PC-3 (cell line): ENCODE measurements at regions not wholly inside any gene's neighbourhood (a gene's known extent, or its start where the extent isn't known, plus 50 kb on each side); places are given as distances from the start of the nearest gene placed in this dataset.

Source experiments
- ATAC-seq: fragments of 200-7000 bp; cut with Tn5 transposase; 2 replicates; pipeline ENCODE4 v1.9.1; 2020; ENCODE audit warnings: mild to moderate bottlenecking, moderate library complexity
- BruUV-seq: library from RNA; stranded (reverse); fragments of 400-500 nt; replicated peaks from 2 replicates; lab custom pipeline; 2021; lab: Mats Ljungman, UMichigan
- CTCF ChIA-PET: fragments of 300-600 bp; sonication (Branson Sonifier 250); formaldehyde crosslinking; loops from one replicate; lab custom pipeline; 2022; ENCODE audit warnings: antibody characterized with exemption; lab: Charles Lee
- POLR2A ChIA-PET: fragments of 300-600 bp; sonication (Branson Sonifier 250); formaldehyde crosslinking; loops from one replicate; lab custom pipeline; 2022; ENCODE audit warnings: antibody characterized with exemption; ENCODE audit not compliant: unreplicated experiment; lab: Charles Lee
- DNase-seq: peaks from one replicate; pipeline ENCODE4 v3.0.0-alpha.2; 2015
- H2AFZ ChIP-seq: fragments of 300-600 bp; sonication (generic); 2 replicates; pipeline ENCODE4 v1.6.0; 2016; ENCODE audit warnings: antibody characterized with exemption, low read length
- H3F3A ChIP-seq: fragments of 300-600 bp; sonication (generic); one replicate; pipeline ENCODE4 v1.6.0; 2017; ENCODE audit warnings: antibody characterized with exemption, low read length, control low read depth, mild to moderate bottlenecking; ENCODE audit not compliant: unreplicated experiment
- H3K27ac ChIP-seq: fragments of 300-600 bp; sonication (generic); 2 replicates; pipeline ENCODE4 v1.5.1; 2016; ENCODE audit warnings: mild to moderate bottlenecking, low read length
- H3K27me3 ChIP-seq: fragments of 300-600 bp; sonication (generic); 2 replicates; pipeline ENCODE4 v1.6.1; 2016; ENCODE audit warnings: low read length, mixed read lengths
- H3K36me3 ChIP-seq: fragments of 300-600 bp; sonication (generic); 2 replicates; pipeline ENCODE4 v1.6.1; 2016; ENCODE audit warnings: low read depth, mixed run types, low read length, mixed read lengths
- H3K4me1 ChIP-seq: fragments of 300-600 bp; sonication (generic); 2 replicates; pipeline ENCODE4 v1.5.1; 2016; ENCODE audit warnings: low read length; ENCODE audit not compliant: insufficient read depth
- H3K4me2 ChIP-seq: fragments of 300-600 bp; sonication (generic); 2 replicates; pipeline ENCODE4 v1.6.0; 2016; ENCODE audit warnings: low read length
- H3K4me3 ChIP-seq: fragments of 300-600 bp; sonication (generic); 2 replicates; pipeline ENCODE4 v1.5.1; 2016; ENCODE audit warnings: mild to moderate bottlenecking, low read length, mixed read lengths
- H3K79me2 ChIP-seq: fragments of 300-600 bp; sonication (generic); 2 replicates; pipeline ENCODE4 v1.6.1; 2017; ENCODE audit warnings: low read length, mixed read lengths
- H3K9ac ChIP-seq: fragments of 300-600 bp; sonication (generic); 2 replicates; pipeline ENCODE4 v1.6.0; 2016; ENCODE audit warnings: mild to moderate bottlenecking, low read length
- H3K9me2 ChIP-seq: fragments of 300-600 bp; sonication (generic); replicated peaks from 2 replicates; pipeline ENCODE4 v1.6.1; 2016; ENCODE audit warnings: mixed run types, low read length, mixed read lengths
- H3K9me3 ChIP-seq: fragments of 300-600 bp; sonication (generic); 2 replicates; pipeline ENCODE4 v1.6.1; 2016; ENCODE audit warnings: low read length, mixed read lengths
- H4K20me1 ChIP-seq: fragments of 300-600 bp; sonication (generic); 2 replicates; pipeline ENCODE4 v1.6.1; 2016; ENCODE audit warnings: low read length, mixed read lengths
- EZH2 ChIP-seq: fragments of 300-600 bp; sonication (generic); IDR thresholded peaks from one replicate; pipeline ENCODE4 v1.6.1; 2017; ENCODE audit warnings: antibody characterized with exemption, mild to moderate bottlenecking, low read length; ENCODE audit not compliant: unreplicated experiment
- EZH2phosphoT487 ChIP-seq: fragments of 300-600 bp; sonication (generic); IDR thresholded peaks from 2 replicates; pipeline ENCODE4 v1.6.1; 2018; ENCODE audit warnings: mild to moderate bottlenecking, antibody characterized with exemption, low read length, borderline replicate concordance
- intact Hi-C: fragments of 100-400 bp; cut with micrococcal nuclease; formaldehyde crosslinking; loops from 2 replicates; pipeline ENCODE4 v1.9.0; 2023
- TF ChIP-seq, protein P1 (sequence below): fragments of 300-600 bp; sonication (generic); conservative IDR thresholded peaks from 2 replicates; pipeline ENCODE4 v1.5.1; 2017; ENCODE audit warnings: antibody characterized with exemption, low read depth, mild to moderate bottlenecking, low read length

DNA sequence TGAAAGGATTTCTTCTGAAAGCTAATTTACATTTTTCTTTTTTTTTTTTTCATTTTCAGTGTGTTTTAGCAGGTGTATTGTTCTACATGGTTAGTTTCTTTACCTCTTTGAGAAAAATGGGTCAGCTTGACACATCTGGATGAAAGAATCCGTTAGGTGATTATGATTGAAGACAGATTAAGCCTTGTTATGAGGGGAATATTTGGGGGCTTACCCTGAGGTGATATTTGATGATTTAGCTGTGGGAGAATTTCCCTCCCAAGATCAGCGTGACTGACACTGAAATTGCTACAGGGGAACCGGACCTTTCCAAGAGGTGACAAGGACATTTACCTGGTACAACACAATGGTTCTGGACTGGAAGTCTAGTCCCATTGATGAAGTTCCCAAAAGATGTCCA is 147.5 kb downstream of the NFKBIZ start:
- H3K27ac ChIP-seq = 0 out of 2 replicates have a peak overlapping the region, but pooled peaks have one; percentile 61
- H3K4me3 ChIP-seq = no peak overlapping the region
- H3F3A ChIP-seq = no peaks in the 10 kb centered on the region
- no peaks in the 10 kb centered on the region for H3K79me2 ChIP-seq
- H3K27me3 ChIP-seq = no peaks in the 10 kb centered on the region
- 0 out of 2 replicates have a peak, but pooled peaks cover 7% of the 10 kb centered on the region for H3K9me2 ChIP-seq
- ChIA-PET POLR2A (interaction anchor here (0.7 kb wide), 1 partner anchor 125 kb away, joined by 16 read pairs; no protein-coding TSS in a partner anchor), CTCF (no interaction called here)
- no peak overlapping the region for H2AFZ ChIP-seq
- peaks cover 27% of the 10 kb centered on the region for H3K4me1 ChIP-seq
- no peaks in the 10 kb centered on the region for H4K20me1 ChIP-seq
- TF ChIP-seq, protein P1, sequence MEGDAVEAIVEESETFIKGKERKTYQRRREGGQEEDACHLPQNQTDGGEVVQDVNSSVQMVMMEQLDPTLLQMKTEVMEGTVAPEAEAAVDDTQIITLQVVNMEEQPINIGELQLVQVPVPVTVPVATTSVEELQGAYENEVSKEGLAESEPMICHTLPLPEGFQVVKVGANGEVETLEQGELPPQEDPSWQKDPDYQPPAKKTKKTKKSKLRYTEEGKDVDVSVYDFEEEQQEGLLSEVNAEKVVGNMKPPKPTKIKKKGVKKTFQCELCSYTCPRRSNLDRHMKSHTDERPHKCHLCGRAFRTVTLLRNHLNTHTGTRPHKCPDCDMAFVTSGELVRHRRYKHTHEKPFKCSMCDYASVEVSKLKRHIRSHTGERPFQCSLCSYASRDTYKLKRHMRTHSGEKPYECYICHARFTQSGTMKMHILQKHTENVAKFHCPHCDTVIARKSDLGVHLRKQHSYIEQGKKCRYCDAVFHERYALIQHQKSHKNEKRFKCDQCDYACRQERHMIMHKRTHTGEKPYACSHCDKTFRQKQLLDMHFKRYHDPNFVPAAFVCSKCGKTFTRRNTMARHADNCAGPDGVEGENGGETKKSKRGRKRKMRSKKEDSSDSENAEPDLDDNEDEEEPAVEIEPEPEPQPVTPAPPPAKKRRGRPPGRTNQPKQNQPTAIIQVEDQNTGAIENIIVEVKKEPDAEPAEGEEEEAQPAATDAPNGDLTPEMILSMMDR = no peak
- no peak for TF ChIP-seq EZH2
- no peak for TF ChIP-seq EZH2phosphoT487
- no peaks in the 10 kb centered on the region for H3K36me3 ChIP-seq
- H3K9ac ChIP-seq = no peak overlapping the region
- no peak overlapping the region for H3K4me2 ChIP-seq
- ATAC-seq = no peak
- intact Hi-C loops = loop anchor here (2.0 to 5.0 kb wide), 3 partner anchors 70 to 90 kb away; no protein-coding TSS in a partner anchor
- no peak for DNase-seq
- no peaks in the 10 kb centered on the region for H3K9me3 ChIP-seq
- BruUV-seq = no TSS peak

DNA sequence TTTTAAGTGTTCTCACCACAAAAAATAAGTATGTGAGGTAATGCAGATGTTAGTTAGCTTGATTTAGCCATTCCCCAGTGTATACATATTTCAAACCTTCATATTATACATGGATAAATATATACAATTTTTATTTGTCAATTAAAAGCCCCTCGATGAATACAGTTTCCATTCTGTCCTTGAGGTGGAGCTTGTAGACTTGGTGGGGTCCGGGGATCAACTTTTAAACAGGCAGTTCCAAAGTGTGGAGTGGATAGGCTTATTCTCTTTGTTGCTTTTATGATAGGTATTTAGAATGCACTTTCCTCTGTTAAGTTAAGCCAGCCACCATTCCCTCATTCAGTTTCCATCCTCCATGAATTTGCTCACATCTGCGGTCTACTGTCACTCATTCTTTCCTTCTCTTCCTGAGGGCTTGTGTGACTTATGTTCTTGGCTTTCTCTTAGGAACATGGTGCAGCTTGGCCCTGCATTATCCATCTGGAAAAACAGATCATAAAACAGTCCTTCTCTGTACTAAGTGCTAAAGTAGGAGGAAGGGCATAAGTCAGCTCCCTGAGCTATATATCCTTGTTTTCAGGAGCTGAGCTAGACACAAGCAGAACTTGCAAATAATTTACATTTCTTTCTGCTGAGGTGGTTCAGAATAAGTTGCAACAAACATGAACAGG is 149.1 kb downstream of the NFKBIZ start:
- no peaks in the 10 kb centered on the region for H3K79me2 ChIP-seq
- H2AFZ ChIP-seq = no peak overlapping the region
- 0 out of 2 replicates have a peak, but pooled peaks cover 7% of the 10 kb centered on the region for H3K9me2 ChIP-seq
- H3K4me1 ChIP-seq = peaks cover 27% of the 10 kb centered on the region
- ChIA-PET CTCF (interaction anchor here (0.6 kb wide), 1 partner anchor 137 kb away, joined by 6 read pairs; no protein-coding TSS in a partner anchor), POLR2A (interaction anchor here (0.5 to 0.7 kb wide), 3 partner anchors 9 to 150 kb away, joined by 3 to 5 read pairs (median 4); no protein-coding TSS in a partner anchor)
- no peak overlapping the region for H3K4me2 ChIP-seq
- no peak overlapping the region for H3K4me3 ChIP-seq
- H3K9me3 ChIP-seq = no peaks in the 10 kb centered on the region
- no peak overlapping the region for H3K27ac ChIP-seq
- intact Hi-C loops = loop anchor here (5.0 kb wide), 2 partner anchors 69 to 89 kb away; no protein-coding TSS in a partner anchor
- no peaks in the 10 kb centered on the region for H3K27me3 ChIP-seq
- TF ChIP-seq, protein P1 = no peak
- TF ChIP-seq EZH2 (no peak), EZH2phosphoT487 (no peak)
- DNase-seq (no peak), ATAC-seq (no peak)
- H3K36me3 ChIP-seq = no peaks in the 10 kb centered on the region
- no TSS peak for BruUV-seq
- no peak overlapping the region for H3K9ac ChIP-seq
- no peaks in the 10 kb centered on the region for H4K20me1 ChIP-seq
- H3F3A ChIP-seq = no peaks in the 10 kb centered on the region
